ENCODE measurements at regions not wholly inside any gene's neighbourhood (a gene's known extent, or its start where the extent isn't known, plus 50 kb on each side); places are given as distances from the start of the nearest gene placed in this dataset.
"Not testable (repeated sequence)": the region's sequence is repeated elsewhere in the genome, so short reads cannot be mapped to it uniquely, and the experiment has no call there.

- DNase-seq, result no peak
Observed at GRCh38 chr10:118805146-118805545, 50.4 kb upstream of the CACUL1 start.

GRCh38 chr10:118807512-118808305 is 52.9 kb upstream of the CACUL1 start:
- no peak for DNase-seq

DNA sequence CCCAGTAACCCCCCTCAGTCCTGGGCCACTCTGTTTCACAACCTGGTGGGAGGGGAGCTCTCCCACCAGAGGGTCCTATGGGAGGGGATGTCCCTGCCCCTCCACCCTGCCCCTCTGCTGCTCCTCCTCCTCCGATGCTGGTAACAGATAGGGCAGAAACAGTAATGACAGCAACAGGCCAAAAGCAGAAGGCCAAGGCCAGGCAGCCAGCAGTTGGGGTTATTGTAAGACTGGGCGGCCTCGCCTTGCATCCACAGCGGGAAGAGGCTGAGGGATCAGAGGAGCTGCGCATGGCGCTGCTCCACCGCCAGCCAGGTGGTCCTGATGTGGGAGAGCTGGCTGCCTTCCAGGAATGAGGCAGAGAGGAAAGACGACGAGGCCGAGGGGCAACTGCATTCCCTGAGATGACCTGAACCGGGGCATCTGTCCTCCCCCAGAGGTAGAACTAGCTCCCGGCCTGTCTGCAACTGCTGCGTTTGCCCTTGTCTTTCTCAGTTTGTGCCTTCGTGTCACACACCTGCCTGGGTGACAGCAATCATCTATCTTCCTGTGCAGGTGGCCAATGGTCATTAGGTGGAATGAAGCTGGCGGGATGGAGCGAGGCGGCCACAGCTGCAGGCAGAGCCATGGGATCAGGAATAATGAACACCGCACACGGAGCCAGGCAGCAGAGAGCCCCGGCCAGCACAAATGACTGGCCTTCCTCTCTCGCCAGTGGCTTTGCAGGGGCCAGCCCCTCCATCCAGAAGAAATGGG is 54.0 kb upstream of the CACUL1 start:
- DNase-seq, result no peak

DNA sequence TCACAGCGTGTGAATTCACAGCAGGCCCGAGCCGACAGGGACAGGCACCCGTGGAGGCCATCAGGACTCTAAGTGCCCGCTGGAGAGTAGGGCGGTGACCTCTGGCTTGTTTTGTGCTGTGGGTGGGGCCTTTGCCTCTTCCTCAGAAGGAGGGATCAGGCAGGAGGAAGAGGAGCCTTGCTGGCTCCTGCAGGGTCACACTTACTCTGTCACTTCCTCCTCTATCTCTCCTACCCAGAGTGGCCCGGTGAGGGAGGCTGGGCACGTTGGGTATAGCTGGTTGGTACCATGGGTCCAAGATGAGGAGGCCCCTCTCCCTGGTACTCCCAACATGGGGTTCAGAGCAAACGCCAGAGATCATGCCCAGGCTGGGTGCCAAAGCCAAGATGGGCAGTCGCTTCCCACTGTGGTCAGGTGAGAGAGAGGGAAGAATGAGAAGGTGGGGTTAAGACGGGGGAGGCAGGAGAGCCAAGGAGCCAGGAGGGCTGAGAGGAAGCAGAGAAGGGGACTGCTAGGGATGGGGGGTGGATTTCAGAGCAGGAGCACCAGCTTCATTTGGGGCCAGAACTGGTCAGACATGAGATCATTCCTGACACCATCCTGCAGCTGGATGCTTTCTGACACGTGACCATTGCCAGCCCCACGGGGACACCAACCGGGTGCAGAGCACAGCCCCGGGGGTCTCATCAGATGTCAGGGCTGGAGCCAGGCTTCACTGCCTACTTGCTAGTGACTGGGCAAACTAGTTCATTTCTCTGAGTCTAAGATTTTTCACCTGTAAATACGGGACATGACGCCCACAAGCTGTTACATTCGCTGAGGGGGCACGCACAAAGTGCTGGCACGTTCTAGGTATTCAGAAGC is 54.8 kb upstream of the CACUL1 start:
- DNase-seq, result no peak

GRCh38 chr10:118810796-118811505 is 56.2 kb upstream of the CACUL1 start:
- no peak for DNase-seq

DNA sequence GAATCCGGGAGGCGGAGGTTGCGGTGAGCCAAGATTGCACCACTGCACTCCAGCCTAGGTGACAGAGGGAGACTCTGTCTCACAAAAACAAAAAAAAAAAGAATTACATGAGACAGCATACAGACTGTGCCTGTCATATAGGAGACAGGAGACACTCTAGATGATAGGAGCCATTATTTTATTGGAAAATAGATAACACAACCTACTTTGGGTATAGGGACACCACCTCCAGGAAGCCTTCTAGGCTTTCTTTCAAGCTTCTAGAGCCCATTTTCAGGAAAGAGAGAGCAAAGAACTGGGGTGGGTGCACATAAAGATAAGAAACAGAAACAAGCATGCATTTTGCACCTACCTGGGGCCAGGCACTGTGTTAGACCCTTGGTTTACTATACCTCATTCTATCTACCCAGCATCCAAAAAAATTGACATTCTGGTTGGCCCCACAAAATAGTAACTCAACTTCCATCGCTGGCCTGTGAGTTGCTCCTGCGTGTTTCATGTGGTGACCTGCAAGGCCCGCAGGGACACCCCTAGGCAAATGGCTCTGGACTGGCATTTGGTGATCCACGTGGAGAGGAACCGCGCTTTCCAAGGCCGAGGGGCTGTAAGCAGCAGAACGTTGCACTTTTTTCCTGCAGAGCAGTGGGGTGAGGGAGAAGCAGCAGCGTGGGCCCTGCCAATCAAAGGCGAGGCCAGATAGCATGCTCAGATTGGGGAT is 57.1 kb upstream of the CACUL1 start:
- no peak for DNase-seq

- no peak for DNase-seq
Observed at GRCh38 chr10:118812393-118812740, 57.6 kb upstream of the CACUL1 start.

GRCh38 chr10:118813001-118813400 is 58.2 kb upstream of the CACUL1 start:
- DNase-seq, result not testable (repeated sequence)

GRCh38 chr10:118816471-118817168 is 61.9 kb upstream of the CACUL1 start:
- DNase-seq, result no peak

DNA sequence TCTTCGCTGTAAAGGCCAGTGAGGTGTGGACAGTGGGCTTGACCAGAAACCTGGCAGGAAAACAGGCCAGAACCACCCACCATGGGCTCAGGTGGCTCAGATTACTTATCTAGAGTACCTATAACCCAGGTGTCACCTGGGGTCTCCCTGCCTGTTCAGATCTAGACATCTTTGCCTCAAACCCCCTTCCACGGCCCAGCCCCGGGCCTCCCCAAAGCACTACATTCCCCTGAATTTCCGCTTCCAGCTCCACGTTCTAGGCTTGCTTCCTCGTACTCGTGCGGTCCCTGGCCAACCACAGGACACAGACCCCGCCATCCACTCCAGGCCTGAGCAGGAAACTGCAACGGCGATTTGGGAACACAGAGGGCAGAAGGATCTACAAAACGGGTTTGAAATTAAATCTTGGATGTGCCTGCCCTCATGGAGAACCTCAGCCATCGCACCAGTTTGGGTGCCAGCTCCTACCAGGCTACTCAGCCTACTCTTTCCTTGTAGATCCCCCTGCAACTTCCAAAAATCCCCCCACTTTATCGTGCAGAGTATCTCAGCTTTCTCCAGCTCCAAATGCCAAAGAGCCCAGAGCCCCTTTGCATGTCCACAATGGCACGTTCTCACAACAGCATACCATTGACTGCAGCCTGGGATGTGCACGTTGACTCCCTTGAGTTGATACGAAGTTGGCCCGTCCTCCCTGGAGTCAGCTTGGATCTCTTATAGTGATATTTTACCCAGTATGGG is 62.7 kb upstream of the CACUL1 start:
- DNase-seq, result no peak

- no peak for DNase-seq
Observed at GRCh38 chr10:118818621-118819221, 64.0 kb upstream of the CACUL1 start.

- no peak for DNase-seq
Observed at GRCh38 chr10:118820326-118821116, 65.8 kb upstream of the CACUL1 start.

DNA sequence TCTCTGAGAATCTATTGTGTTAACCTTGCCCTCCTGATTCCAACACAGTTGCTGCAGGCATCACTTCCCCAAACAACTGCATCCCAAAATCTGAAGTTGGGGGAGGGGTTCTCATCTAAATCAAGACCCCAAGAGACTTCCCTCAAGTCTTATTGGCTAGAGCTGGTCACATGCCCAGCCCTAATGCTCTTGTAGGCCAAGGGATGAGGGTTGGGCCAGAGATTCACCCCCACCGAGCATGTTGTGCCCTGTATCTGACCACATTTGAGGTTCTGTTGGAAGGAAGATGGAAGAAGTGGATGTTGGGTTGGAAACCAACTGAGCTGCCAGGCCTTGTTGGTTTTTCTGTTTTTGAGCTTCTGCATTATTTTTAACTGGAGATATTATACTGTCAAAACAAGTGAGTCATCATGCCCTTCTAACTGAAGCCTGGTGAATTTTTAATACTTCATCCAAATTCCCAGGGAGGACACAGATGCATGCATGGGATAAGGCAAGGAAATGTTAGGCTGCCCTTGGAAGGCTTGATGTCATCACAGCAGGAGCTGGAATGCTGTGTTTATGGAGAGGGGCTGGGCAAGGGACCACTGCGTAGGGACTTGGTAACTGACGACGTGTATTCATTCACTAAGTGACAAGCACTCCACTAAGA is 68.6 kb upstream of the CACUL1 start:
- DNase-seq, result no peak

- DNase-seq, result no peak
Observed at GRCh38 chr10:118827053-118827452, 72.3 kb upstream of the CACUL1 start.

- peak; percentile 18 for DNase-seq
Observed at GRCh38 chr10:118827466-118828155, 72.8 kb upstream of the CACUL1 start.

GRCh38 chr10:118832241-118832651 is 77.5 kb upstream of the CACUL1 start:
- DNase-seq, result no peak

- not testable (repeated sequence) for DNase-seq
Observed at GRCh38 chr10:118834370-118834769, 79.6 kb upstream of the CACUL1 start.

DNA sequence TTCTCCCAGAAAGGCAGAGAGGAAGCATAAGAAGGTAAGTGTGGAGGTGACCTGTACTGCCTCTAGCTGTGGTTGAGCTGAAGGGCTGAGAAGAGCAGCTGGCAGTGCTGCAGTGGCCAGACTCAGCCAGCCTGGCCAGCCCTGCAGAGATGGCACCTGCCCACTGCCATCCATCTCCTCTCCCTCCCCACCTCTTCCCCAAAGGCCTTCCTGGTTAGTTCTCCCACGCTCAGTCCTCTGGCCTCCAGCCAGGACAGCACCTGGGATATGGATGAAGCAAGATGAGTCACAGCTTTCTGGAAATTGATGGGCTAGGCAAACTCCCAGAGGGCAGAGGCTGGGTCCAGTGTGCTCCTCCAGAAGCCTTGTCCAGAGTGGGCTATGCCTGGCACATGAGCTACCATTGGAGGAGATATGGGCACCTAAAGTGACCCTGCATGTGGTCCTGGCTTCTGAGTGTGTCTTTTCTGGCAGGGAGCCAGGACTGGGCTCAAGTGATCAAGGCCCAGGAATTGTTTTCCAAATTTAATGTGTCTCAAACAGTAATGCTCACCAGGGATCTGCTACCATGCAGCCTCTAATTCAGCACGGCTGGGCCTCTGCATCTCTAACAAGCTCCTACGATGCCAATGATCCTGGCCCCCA is 81.0 kb upstream of the CACUL1 start:
- DNase-seq, result no peak
